ENCODE measurements at regions not wholly inside any gene's neighbourhood (a gene's known extent, or its start where the extent isn't known, plus 50 kb on each side); places are given as distances from the start of the nearest gene placed in this dataset.

GRCh38 chr4:11631416-11631815 is 202.7 kb upstream of the HS3ST1 start (continued):
- no peak for TF ChIP-seq REST (IDR thresholded peaks at IDR 0.05; ENCODE audit: borderline replicate concordance in 1 of 2, low read depth in 1 of 2, low read length in 2 of 2)
- TF ChIP-seq ZFY (CRISPR knock-in tag; IDR thresholded peaks at IDR 0.05), result no peak

GRCh38 chr4:11628093-11628725 is 199.5 kb upstream of the HS3ST1 start:
- Histone ChIP-seq H3K4me3 (replicated peaks in 1 of 3; ENCODE audit: insufficient read depth in 1 of 3, low read depth in 2 of 3, low read length in 3 of 3) (no peak overlapping the region), H3K9ac (ENCODE audit: insufficient read depth, low read depth, low read length) (no peak overlapping the region), H3K36me3 (replicated peaks in 1 of 2; ENCODE audit: control insufficient read depth in 1 of 2, insufficient read depth in 2 of 2, low read length in 2 of 2) (no peaks in the 10 kb centered on the region), H3K27me3 (ENCODE audit: control insufficient read depth in 1 of 2, insufficient read depth in 2 of 2, low read length in 2 of 2) (no peaks in the 10 kb centered on the region), H3K4me1 (ENCODE audit: insufficient read depth, low read length) (no peaks in the 10 kb centered on the region), H3K79me2 (ENCODE audit: insufficient read depth, low read length) (no peaks in the 10 kb centered on the region), H2AFZ (ENCODE audit: low read length) (no peak overlapping the region), H3K4me2 (ENCODE audit: low read depth, low read length) (no peak overlapping the region), H4K20me1 (ENCODE audit: insufficient read depth, low read length) (no peaks in the 10 kb centered on the region), H3K9me3 (ENCODE audit: low read length) (peaks cover 68% of the 10 kb centered on the region), H3K27ac (ENCODE audit: extremely low read length, insufficient read depth, low read length) (no peak overlapping the region)
- DNase-seq (ENCODE audit: low spot score) (no peak), FAIRE-seq (no peak), ATAC-seq (no peak)
- in situ Hi-C loops (cut with HindIII; ENCODE audit: extremely low pct_ligation_motif_present, low pct_unique_long_range_greater_than_20kb) (no loop called here), intact Hi-C loops (cut with micrococcal nuclease; ENCODE audit: unreplicated experiment) (no loop called here)
- TF ChIP-seq SKI (IDR thresholded peaks at IDR 0.05; ENCODE audit: partially characterized antibody) (no peak), ZNF3 (CRISPR knock-in tag; IDR thresholded peaks at IDR 0.05) (no peak), ZFP1 (CRISPR knock-in tag; IDR thresholded peaks at IDR 0.05) (no peak), DPF2 (CRISPR knock-in tag; IDR thresholded peaks at IDR 0.05; ENCODE audit: borderline replicate concordance, low read depth) (no peak), ZFP37 (CRISPR knock-in tag; IDR thresholded peaks at IDR 0.05; ENCODE audit: borderline replicate concordance) (no peak), RELA (CRISPR knock-in tag; IDR thresholded peaks at IDR 0.05) (no peak), BHLHE40 (IDR thresholded peaks at IDR 0.05; ENCODE audit: low read length) (no peak), ZFP36L1 (CRISPR knock-in tag; IDR thresholded peaks at IDR 0.05) (no peak), CERS6 (CRISPR knock-in tag; IDR thresholded peaks at IDR 0.05) (no peak), ZBTB42 (CRISPR knock-in tag; IDR thresholded peaks at IDR 0.05) (no peak), MBD4 (IDR thresholded peaks at IDR 0.05; ENCODE audit: borderline replicate concordance, low read length) (no peak), ZFAT (CRISPR knock-in tag; conservative IDR thresholded peaks at IDR 0.05) (no peak), ZNF513 (CRISPR knock-in tag; conservative IDR thresholded peaks at IDR 0.05) (no peak)
- POLR2A ChIA-PET, result no interaction called here
- CTCF ChIA-PET (ENCODE audit: low intra/inter-chr PET ratio, low total read pairs), result no interaction called here
- BruUV-seq (replicated peaks), result no TSS peak

Data from HepG2 (cell line).